KMS-11 (cell line): ENCODE measurements at regions not wholly inside any gene's neighbourhood (a gene's known extent, or its start where the extent isn't known, plus 50 kb on each side); places are given as distances from the start of the nearest gene placed in this dataset.

Source experiments
- H2AFZ ChIP-seq: fragments of 200-600 bp; sonication (generic); 2 replicates; pipeline ENCODE4 v1.6.1; 2016; ENCODE audit warnings: antibody characterized with exemption, mixed run types, low read depth
- H3K27ac ChIP-seq: fragments of 200-600 bp; sonication (generic); 2 replicates; pipeline ENCODE4 v1.6.1; 2016; ENCODE audit warnings: mild to moderate bottlenecking, mixed run types
- H3K27me3 ChIP-seq: fragments of 200-600 bp; sonication (generic); 2 replicates; pipeline ENCODE4 v1.6.1; 2017; ENCODE audit warnings: mild to moderate bottlenecking, low read depth, mixed run types, moderate library complexity; ENCODE audit not compliant: insufficient read depth
- H3K36me3 ChIP-seq: fragments of 200-600 bp; sonication (generic); 2 replicates; pipeline ENCODE4 v1.6.1; 2017; ENCODE audit warnings: mild to moderate bottlenecking, mixed run types; ENCODE audit not compliant: insufficient read depth
- H3K4me1 ChIP-seq: fragments of 200-600 bp; sonication (generic); 2 replicates; pipeline ENCODE4 v1.6.1; 2016; ENCODE audit warnings: mild to moderate bottlenecking, low read depth, mixed run types; ENCODE audit not compliant: poor library complexity, severe bottlenecking
- H3K4me2 ChIP-seq: fragments of 200-600 bp; sonication (generic); 2 replicates; pipeline ENCODE4 v1.7.0; 2016; ENCODE audit warnings: mild to moderate bottlenecking, mixed run types
- H3K4me3 ChIP-seq: fragments of 200-600 bp; sonication (generic); IDR thresholded peaks from 2 replicates; pipeline ENCODE4 v1.6.1; 2017; ENCODE audit warnings: low read depth, low read length, mixed read lengths; ENCODE audit not compliant: insufficient read depth
- H3K79me2 ChIP-seq: fragments of 200-600 bp; sonication (generic); 2 replicates; pipeline ENCODE4 v1.6.1; 2016; ENCODE audit warnings: low read depth, mixed run types; ENCODE audit not compliant: insufficient read depth
- H3K9ac ChIP-seq: fragments of 200-600 bp; sonication (generic); 2 replicates; pipeline ENCODE4 v1.6.1; 2016; ENCODE audit warnings: mild to moderate bottlenecking, mixed run types
- H4K20me1 ChIP-seq: fragments of 200-600 bp; sonication (generic); 2 replicates; pipeline ENCODE4 v1.6.1; 2016; ENCODE audit warnings: mild to moderate bottlenecking, mixed run types; ENCODE audit not compliant: insufficient read depth
- CTCF ChIP-seq: fragments of 200-600 bp; sonication (generic); conservative IDR thresholded peaks from 2 replicates; pipeline ENCODE4 v1.6.1; 2017; ENCODE audit warnings: low read depth, mild to moderate bottlenecking, antibody characterized with exemption, low read length, moderate library complexity, mixed read lengths

GRCh38 chr1:14149431-14149830, 449.1 kb upstream of the KAZN start:
- Histone ChIP-seq H3K9ac (no peak overlapping the region), H3K4me1 (no peaks in the 10 kb centered on the region), H3K27ac (no peak overlapping the region), H3K4me3 (no peak overlapping the region), H3K27me3 (no peaks in the 10 kb centered on the region), H3K36me3 (no peaks in the 10 kb centered on the region), H3K4me2 (no peak overlapping the region), H3K79me2 (no peaks in the 10 kb centered on the region), H4K20me1 (no peaks in the 10 kb centered on the region), H2AFZ (no peak overlapping the region)
- TF ChIP-seq CTCF, result no peak

- H3K27ac ChIP-seq, result no peak overlapping the region
- no peak overlapping the region for H3K4me3 ChIP-seq
- no peaks in the 10 kb centered on the region for H3K79me2 ChIP-seq
- no peak overlapping the region for H2AFZ ChIP-seq
- H3K36me3 ChIP-seq, result no peaks in the 10 kb centered on the region
- no peak overlapping the region for H3K9ac ChIP-seq
- H3K27me3 ChIP-seq, result no peaks in the 10 kb centered on the region
- H3K4me2 ChIP-seq, result no peak overlapping the region
- no peak for TF ChIP-seq CTCF
- no peaks in the 10 kb centered on the region for H3K4me1 ChIP-seq
- no peaks in the 10 kb centered on the region for H4K20me1 ChIP-seq
These were observed 441.9 kb upstream of the KAZN start for GRCh38 chr1:14156543-14156942.

- Histone ChIP-seq H3K4me2 (no peak overlapping the region), H3K27ac (no peak overlapping the region), H3K4me1 (no peaks in the 10 kb centered on the region), H2AFZ (no peak overlapping the region), H3K9ac (no peak overlapping the region), H3K27me3 (no peaks in the 10 kb centered on the region), H3K79me2 (no peaks in the 10 kb centered on the region), H3K36me3 (no peaks in the 10 kb centered on the region), H3K4me3 (no peak overlapping the region), H4K20me1 (no peaks in the 10 kb centered on the region)
- no peak for TF ChIP-seq CTCF
These were observed 437.7 kb upstream of the KAZN start for GRCh38 chr1:14160781-14161180.

- no peaks in the 10 kb centered on the region for H3K27me3 ChIP-seq
These were observed 435.2 kb upstream of the KAZN start for GRCh38 chr1:14163246-14163645.

More at GRCh38 chr1:14163246-14163645, 435.2 kb upstream of the KAZN start:
- Histone ChIP-seq H4K20me1 (no peaks in the 10 kb centered on the region), H3K27ac (no peak overlapping the region), H3K4me2 (no peak overlapping the region), H3K79me2 (no peaks in the 10 kb centered on the region), H3K4me1 (no peaks in the 10 kb centered on the region), H2AFZ (no peak overlapping the region), H3K4me3 (no peak overlapping the region), H3K36me3 (no peaks in the 10 kb centered on the region), H3K9ac (no peak overlapping the region)
- no peak for TF ChIP-seq CTCF
